HFFc6 (cell line): ENCODE measurements at regions not wholly inside any gene's neighbourhood (a gene's known extent, or its start where the extent isn't known, plus 50 kb on each side); places are given as distances from the start of the nearest gene placed in this dataset.

Experiments used
- DNase-seq: peaks from one replicate; pipeline ENCODE4 v3.0.0-alpha.2; 2018
- H3K27ac Mint-ChIP-seq: 2 replicates; pipeline ENCODE4 v1.8.0; 2020; ENCODE audit warnings: mild to moderate bottlenecking, mixed read lengths
- H3K27me3 Mint-ChIP-seq: 2 replicates; pipeline ENCODE4 v1.8.0; 2021; ENCODE audit warnings: mild to moderate bottlenecking, moderate library complexity, mixed read lengths; ENCODE audit not compliant: insufficient read depth
- H3K36me3 Mint-ChIP-seq: 2 replicates; pipeline ENCODE4 v1.8.0; 2021; ENCODE audit warnings: low read depth, mixed read lengths
- H3K4me1 Mint-ChIP-seq: 2 replicates; pipeline ENCODE4 v1.8.0; 2020; ENCODE audit warnings: low read depth, mixed read lengths
- H3K4me3 Mint-ChIP-seq: 2 replicates; pipeline ENCODE4 v1.8.0; 2020; ENCODE audit warnings: mild to moderate bottlenecking, moderate library complexity, mixed read lengths
- H3K9me3 Mint-ChIP-seq: 2 replicates; pipeline ENCODE4 v1.8.0; 2020; ENCODE audit warnings: mild to moderate bottlenecking, mixed read lengths
- TF ChIP-seq, protein P1 (sequence below): fragments of 200-600 bp; sonication (generic); IDR thresholded peaks from 2 replicates; pipeline ENCODE4 v1.5.0; 2021; ENCODE audit warnings: antibody characterized with exemption, mild to moderate bottlenecking

DNA sequence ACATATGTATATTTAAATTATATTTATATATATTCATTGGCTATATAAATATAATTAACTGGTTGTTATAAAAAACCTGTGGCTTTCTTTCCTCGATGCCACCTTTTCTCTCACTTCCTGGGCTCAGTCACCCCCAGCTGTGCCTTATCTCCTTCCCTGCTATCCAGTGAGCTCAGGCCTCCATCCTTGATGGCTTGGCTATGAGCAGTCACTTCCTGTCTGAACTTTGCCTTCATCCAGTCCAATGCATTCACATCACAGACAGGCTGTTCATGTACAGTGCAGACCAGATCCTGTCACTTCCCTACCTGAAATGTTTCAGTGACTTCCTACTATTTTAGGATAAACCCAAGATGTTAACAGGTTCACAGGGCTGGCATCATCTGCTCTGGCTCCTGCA is 115.3 kb upstream of the PRB2 start:
- peaks cover 9% of the 10 kb centered on the region for H3K27me3 Mint-ChIP-seq
- no peak for DNase-seq
- peaks cover 32% of the 10 kb centered on the region for H3K4me1 Mint-ChIP-seq
- H3K27ac Mint-ChIP-seq = no peak overlapping the region
- H3K9me3 Mint-ChIP-seq = no peaks in the 10 kb centered on the region
- TF ChIP-seq, protein P1, sequence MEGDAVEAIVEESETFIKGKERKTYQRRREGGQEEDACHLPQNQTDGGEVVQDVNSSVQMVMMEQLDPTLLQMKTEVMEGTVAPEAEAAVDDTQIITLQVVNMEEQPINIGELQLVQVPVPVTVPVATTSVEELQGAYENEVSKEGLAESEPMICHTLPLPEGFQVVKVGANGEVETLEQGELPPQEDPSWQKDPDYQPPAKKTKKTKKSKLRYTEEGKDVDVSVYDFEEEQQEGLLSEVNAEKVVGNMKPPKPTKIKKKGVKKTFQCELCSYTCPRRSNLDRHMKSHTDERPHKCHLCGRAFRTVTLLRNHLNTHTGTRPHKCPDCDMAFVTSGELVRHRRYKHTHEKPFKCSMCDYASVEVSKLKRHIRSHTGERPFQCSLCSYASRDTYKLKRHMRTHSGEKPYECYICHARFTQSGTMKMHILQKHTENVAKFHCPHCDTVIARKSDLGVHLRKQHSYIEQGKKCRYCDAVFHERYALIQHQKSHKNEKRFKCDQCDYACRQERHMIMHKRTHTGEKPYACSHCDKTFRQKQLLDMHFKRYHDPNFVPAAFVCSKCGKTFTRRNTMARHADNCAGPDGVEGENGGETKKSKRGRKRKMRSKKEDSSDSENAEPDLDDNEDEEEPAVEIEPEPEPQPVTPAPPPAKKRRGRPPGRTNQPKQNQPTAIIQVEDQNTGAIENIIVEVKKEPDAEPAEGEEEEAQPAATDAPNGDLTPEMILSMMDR = no peak
- no peak overlapping the region for H3K4me3 Mint-ChIP-seq
- no peaks in the 10 kb centered on the region for H3K36me3 Mint-ChIP-seq

DNA sequence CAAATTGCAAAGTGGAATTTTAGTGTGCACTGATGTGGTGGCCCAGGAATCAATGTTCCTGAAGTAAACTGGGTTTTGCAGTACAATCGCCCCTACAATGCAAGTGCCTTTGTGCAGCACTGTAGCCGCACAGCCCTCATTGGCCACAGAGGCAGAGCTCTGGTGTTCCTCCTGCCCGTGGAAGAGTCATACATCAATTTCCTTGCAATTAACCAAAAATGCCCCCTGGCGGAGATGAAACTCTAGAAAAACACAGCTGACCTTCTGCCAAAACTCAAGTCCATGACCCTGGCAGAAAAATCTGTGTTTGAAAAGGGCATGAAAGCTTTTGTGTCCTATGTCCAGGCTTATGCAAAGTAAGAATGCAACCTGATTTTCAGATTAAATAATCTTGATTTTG is 117.9 kb upstream of the PRB2 start:
- Mint-ChIP-seq H3K4me1 (peaks cover 21% of the 10 kb centered on the region), H3K36me3 (no peaks in the 10 kb centered on the region), H3K27ac (no peak overlapping the region), H3K9me3 (no peaks in the 10 kb centered on the region), H3K27me3 (peaks cover 11% of the 10 kb centered on the region), H3K4me3 (no peak overlapping the region)
- DNase-seq = no peak
- TF ChIP-seq, protein P1 = peak; percentile 48

DNA sequence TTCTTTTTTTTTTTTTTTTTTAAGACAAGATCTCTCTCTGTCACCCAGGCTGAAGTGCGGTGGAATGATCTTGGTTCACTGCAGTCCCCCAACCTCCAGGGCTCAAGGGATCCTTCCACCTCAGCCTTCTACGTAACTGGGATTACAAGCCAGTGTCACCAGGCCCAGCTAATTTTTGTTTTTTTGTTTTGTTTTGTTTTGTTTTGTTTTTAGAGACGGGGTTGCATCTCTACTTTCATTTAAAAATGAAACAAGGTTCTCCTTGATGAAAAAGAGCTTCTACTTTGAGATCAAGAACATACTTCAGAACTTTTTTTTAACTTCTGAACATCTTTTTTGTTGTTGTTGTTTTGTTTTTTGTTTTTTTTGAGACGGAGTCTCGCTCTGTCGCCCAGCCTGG is 121.7 kb upstream of the PRB2 start:
- Mint-ChIP-seq H3K27ac (no peak overlapping the region), H3K27me3 (peaks cover 9% of the 10 kb centered on the region), H3K36me3 (no peaks in the 10 kb centered on the region), H3K9me3 (no peaks in the 10 kb centered on the region), H3K4me3 (no peak overlapping the region), H3K4me1 (peaks cover 5% of the 10 kb centered on the region; the same call in 1 of the 2 replicates)
- DNase-seq = no peak
- TF ChIP-seq, protein P1 = no peak

DNA sequence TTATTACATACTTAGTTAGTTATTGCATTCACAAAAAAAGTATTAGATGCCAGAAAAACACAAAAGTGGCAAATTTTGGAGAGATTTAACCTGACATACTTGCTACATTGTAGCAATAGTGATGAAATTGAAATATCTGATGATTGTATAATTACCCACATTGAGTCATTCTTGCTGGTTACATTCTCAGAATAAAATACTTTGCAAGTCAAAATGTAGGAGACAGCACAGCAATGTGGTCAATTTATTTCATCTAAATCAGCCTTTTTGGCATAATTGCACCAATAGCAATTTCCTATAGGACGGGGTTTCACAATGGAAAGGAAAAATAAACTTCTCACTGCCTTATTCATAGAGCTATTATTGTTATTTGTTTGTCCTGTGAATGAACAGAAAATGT is 125.0 kb upstream of the ETV6 start:
- DNase-seq = no peak
- Mint-ChIP-seq H3K27me3 (peaks cover 10% of the 10 kb centered on the region), H3K27ac (no peak overlapping the region)

DNA sequence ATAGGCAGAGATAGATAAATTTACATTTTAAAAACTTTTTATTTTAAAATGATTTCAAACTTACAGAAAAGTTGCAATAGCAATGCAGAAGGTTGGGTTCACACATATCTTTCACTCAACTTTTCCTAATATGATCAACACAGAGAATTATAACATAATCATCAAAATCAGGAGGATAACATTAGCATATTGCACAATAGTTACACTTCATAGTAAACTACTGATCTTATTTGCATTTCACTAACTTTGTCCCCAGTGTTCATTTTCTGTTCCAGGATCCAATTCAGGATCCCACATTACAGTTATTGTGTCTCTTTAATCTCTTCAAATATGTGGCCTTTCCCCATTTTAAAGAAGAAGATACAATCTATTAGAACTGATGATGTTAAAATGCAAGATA is 115.4 kb upstream of the ETV6 start:
- H3K4me3 Mint-ChIP-seq = no peak overlapping the region
- H3K4me1 Mint-ChIP-seq = no peaks in the 10 kb centered on the region
- no peak for DNase-seq
- TF ChIP-seq, protein P1 = no peak
- no peak overlapping the region for H3K27ac Mint-ChIP-seq
- H3K27me3 Mint-ChIP-seq = peaks cover 22% of the 10 kb centered on the region
- H3K36me3 Mint-ChIP-seq = no peaks in the 10 kb centered on the region
- no peaks in the 10 kb centered on the region; the same call in 1 of the 2 replicates for H3K9me3 Mint-ChIP-seq

More for the DNA sequence above, 125.0 kb upstream of the ETV6 start:
- Mint-ChIP-seq H3K36me3 (no peaks in the 10 kb centered on the region), H3K4me3 (no peak overlapping the region), H3K9me3 (no peaks in the 10 kb centered on the region), H3K4me1 (no peaks in the 10 kb centered on the region)
- TF ChIP-seq, protein P1 = no peak

DNA sequence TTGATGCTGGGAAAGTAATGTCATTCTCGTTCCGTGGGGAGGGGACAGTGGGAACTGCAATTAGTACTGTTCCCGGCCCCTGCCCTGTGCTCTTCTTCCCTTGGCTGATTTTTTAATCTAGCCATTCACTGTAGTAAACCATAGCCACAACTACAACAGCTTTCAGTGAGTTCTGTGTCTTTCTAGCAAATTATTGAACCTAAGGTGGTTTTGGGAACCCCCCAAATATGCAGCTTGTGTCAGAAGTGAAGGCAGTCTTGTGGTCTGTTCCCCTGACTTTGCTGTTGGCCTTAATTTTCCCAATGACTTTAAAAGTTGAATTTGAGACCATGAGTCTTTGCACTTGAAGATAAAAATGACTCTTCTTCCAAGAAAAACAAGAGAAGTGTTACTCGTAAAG is 114.3 kb upstream of the ETV6 start:
- no peaks in the 10 kb centered on the region for H3K36me3 Mint-ChIP-seq
- H3K9me3 Mint-ChIP-seq = no peaks in the 10 kb centered on the region; the same call in 1 of the 2 replicates
- peaks cover 22% of the 10 kb centered on the region for H3K27me3 Mint-ChIP-seq
- H3K4me3 Mint-ChIP-seq = no peak overlapping the region
- no peaks in the 10 kb centered on the region for H3K4me1 Mint-ChIP-seq
- TF ChIP-seq, protein P1 = no peak
- no peak overlapping the region for H3K27ac Mint-ChIP-seq
- no peak for DNase-seq
